ENCODE measurements at regions not wholly inside any gene's neighbourhood (a gene's known extent, or its start where the extent isn't known, plus 50 kb on each side); places are given as distances from the start of the nearest gene placed in this dataset.
"Not testable (repeated sequence)": the region's sequence is repeated elsewhere in the genome, so short reads cannot be mapped to it uniquely, and the experiment has no call there.

- no peak for DNase-seq (ENCODE audit: low read depth)
Observed at GRCh38 chr7:68244389-68244788, 1247.8 kb downstream of the TYW1 start.

DNA sequence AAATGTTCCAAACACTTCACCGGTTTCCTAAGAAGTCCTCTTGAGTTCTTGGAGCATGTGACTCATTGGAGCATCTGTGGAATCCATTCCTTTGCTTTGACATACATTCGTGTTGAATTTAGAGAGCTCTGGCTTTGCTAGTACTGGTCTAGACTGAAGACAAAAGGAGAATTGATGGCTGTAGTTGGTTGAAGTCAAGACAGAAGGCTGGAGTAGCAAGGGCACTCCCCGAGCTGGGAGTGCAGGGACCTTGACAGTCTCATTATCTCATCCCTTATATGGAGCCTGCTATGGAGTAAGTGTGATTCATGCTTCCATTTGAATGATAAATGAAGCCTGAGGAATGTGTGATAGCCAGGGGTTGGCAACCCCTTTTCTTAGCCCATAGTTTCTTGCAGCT lies 1249.1 kb downstream of the TYW1 start:
- DNase-seq (ENCODE audit: low read depth), result no peak

- DNase-seq (ENCODE audit: low read depth), result no peak
Observed at GRCh38 chr7:68246189-68246633, 1249.6 kb downstream of the TYW1 start.

- no peak for DNase-seq (ENCODE audit: low read depth)
Observed at GRCh38 chr7:68247126-68247525, 1250.5 kb downstream of the TYW1 start.

- DNase-seq (ENCODE audit: low read depth), result no peak
Observed at GRCh38 chr7:68247571-68247970, 1250.9 kb downstream of the TYW1 start.

GRCh38 chr7:68248973-68249372 lies 1252.3 kb downstream of the TYW1 start:
- no peak for DNase-seq (ENCODE audit: low read depth)

GRCh38 chr7:68249611-68250010 lies 1253.0 kb downstream of the TYW1 start:
- no peak for DNase-seq (ENCODE audit: low read depth)

- no peak for DNase-seq (ENCODE audit: low read depth)
Observed at GRCh38 chr7:68250143-68250542, 1253.5 kb downstream of the TYW1 start.

DNA sequence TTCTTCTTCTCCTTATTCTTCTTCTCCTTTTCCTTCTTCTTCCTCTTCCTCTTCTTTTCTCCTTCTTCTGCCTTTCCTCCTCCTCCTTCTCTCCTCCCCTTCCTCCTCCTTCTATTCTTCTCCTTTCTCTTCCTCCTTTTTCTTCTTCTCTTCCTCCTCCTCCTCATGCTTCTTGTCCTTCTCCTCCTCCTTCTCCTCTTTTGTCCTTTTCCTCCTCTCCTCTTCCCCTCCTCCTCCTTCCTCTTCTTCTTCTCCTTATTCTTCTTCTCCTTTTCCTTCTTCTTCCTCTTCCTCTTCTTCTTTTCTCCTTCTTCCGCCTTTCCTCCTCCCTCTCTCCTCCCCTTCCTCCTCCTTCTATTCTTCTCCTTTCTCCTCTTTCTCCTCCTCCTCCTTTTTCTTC lies 1258.2 kb downstream of the TYW1 start:
- not testable (repeated sequence) for DNase-seq (ENCODE audit: low read depth)

DNA sequence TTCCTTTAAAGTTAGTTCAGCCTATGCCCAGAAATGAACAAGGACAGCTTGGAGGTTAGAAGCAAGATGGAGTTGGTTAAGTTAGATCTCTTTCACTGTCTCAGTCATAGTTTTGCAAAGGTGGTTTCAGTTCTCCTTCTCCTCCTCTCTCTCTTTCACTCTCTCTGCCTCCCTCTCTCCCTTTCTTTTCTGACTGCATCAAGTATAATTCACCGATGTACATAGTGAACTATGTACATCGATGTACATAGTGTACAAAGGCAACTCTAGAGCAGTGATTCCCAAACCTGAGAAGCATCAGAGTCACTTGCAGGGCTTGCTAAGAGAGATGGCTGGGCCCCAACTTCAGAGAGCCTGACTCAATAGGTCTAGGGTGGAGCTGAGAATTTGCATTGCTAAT lies 1259.7 kb downstream of the TYW1 start:
- no peak for DNase-seq (ENCODE audit: low read depth)

GRCh38 chr7:68258609-68259008 lies 1262.0 kb downstream of the TYW1 start:
- DNase-seq (ENCODE audit: low read depth), result no peak

GRCh38 chr7:68265258-68265657 lies 1268.6 kb downstream of the TYW1 start:
- no peak for DNase-seq (ENCODE audit: low read depth)

DNA sequence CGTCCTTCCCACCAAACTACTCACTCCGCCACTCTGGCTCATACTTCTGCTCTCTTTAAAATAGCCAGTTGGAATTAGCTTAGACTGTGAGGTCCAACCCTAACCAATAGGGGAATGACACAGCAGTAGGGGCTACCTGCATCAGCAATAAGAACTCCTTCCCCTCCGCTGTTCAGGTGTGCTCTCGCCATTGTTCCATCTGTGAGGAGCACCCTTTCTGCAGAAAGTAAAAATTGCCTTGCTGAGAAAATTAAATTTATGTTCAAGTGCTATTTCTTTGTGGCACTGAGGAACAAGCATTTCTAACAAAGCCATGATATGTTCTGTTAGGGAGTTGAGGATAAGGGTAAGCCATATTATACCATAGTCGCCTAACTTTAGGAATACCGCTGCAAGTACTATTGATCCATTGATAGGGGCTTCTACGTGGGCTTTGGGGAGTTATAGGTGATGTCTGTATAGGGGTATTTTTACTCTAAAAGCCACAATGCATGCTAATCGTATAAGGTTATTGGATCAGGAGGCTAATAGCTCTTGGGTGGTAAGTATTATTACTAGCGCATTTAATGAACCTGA lies 1269.5 kb downstream of the TYW1 start:
- DNase-seq (ENCODE audit: low read depth), result no peak

DNA sequence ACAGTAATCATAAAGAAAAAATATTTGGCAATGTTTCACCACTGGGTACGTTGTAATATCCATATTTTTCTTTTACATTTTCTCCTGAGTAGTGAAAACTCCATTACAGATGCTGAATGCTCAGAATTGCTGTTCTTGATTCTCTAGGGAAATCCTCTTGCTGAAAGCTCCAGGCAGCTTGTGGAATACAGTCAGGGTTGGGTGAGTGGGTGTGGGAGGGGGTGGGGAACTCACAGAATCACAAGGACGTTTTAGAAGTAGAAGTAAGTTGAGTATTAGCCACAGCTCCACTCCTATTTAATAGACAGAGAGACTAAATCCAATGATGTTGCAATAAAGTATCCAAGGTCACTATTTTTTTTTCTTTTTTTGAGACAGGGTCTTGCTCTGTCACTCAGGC lies 1270.9 kb downstream of the TYW1 start:
- DNase-seq (ENCODE audit: low read depth), result no peak

DNA sequence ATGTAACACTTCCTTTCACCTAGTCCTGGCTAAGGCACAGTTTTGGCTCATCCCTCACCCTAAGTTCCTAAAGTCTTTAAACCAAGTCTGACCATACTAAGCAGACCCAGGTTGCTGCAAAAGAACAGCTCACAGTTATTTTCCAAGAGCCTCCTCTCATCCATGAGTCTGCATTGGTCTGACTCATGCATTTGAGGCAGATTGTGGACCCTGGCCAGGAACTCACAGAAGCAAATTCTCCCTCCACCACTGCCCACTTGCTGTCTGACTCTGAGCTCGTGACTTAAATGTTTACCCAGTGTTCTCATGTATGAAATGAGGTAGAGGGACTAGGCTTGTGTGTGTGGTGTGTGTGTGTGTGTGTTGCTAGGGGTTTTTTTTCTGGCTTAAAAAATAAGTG lies 1272.8 kb downstream of the TYW1 start:
- DNase-seq (ENCODE audit: low read depth), result no peak

- no peak for DNase-seq (ENCODE audit: low read depth)
Observed at GRCh38 chr7:68272507-68272906, 1275.9 kb downstream of the TYW1 start.

GRCh38 chr7:68276725-68277124 lies 1280.1 kb downstream of the TYW1 start:
- no peak for DNase-seq (ENCODE audit: low read depth)

DNA sequence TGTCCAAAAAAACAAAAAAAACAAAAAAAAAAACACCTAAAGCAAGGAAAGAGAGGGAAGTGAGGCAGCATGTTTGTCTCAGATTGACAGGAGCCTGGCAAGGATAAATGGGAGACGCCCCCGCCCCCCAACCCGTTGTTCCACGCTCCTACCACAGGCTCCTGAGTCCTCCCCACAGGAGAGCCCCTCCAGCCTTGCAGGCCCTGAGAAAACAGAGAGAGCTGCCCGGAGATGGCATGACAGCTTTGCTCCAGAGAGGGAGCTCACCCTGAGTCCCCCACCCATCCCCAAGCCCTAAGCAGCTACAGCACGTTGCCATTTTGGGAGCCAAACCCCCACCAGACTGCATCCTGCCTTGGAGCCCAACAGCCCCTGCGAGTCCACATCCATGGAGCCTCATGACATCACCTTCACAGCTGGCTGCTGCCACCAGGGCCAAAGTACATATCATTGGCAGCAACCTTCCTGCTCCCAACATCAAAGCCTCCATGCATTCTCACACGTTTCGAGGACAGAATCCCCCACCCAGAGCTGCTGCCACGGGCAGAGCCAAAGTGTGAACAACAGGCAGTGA lies 1283.3 kb downstream of the TYW1 start:
- no peak for DNase-seq (ENCODE audit: low read depth)

GRCh38 chr7:68280931-68281330 lies 1284.3 kb downstream of the TYW1 start:
- DNase-seq (ENCODE audit: low read depth), result no peak

- no peak for DNase-seq (ENCODE audit: low read depth)
Observed at GRCh38 chr7:68288144-68288593, 1291.5 kb downstream of the TYW1 start.

DNA sequence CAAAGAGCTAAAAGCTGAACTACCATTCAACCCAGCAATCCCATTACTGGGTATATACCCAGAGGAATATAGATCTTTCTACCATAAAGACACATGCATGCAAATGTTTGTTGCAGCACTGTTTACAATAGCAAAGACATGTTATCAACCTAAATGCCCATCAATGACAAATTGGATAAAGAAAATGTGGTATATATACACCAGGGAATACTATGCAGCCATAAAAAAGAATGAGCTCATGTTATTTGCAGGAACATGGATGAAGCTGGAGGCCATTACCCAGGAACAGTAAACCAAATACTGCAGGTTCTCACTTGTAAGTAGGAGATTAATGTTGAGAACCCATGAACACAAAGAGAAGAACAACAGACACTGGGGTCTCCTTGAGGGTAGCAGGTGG lies 1295.1 kb downstream of the TYW1 start:
- no peak for DNase-seq (ENCODE audit: low read depth)

DNA sequence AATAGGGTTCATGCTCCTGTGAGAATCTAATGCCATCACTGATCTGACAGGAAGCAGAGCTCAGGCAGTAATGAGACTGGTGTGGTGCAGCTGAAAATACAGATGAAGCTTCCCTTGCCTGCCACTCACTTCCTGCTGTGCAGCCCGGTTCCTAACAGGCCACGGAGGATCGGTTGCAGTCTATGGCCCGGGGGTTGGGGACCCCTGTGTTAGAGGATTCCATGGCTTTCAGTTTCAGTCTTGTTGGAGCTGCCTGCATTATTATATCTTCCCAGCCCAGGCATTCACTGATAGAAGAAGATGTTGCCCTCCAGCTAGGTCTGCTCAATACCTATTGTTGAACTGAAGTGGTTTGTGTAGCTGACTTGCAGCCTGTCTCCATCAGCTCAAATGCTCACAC lies 1298.8 kb downstream of the TYW1 start:
- DNase-seq (ENCODE audit: low read depth), result no peak

DNA sequence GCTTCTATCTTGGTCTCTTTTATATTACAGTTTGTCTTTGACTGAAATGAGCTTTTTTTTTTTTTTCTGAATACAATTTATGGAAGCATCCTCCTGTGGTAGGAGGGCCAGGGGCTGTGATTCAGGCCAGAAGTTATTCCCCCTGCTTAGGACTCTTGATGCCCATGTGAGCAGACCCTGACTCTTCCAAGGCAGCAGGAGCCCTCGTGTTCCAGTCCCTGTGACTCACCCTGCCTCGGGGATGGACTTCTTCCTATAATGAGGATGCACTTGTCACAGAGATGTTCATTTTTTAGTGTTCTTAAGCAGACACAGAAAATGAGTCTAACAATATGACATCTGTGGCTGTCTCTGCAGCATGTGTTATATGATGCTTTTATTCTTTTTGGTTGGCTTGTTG lies 1293.7 kb upstream of the AUTS2 start:
- DNase-seq (ENCODE audit: low read depth), result no peak

GRCh38 chr7:68306692-68307107 lies 1291.6 kb upstream of the AUTS2 start:
- no peak for DNase-seq (ENCODE audit: low read depth)
